Glutamatergic neuron (in vitro differentiated cells): ENCODE measurements at regions not wholly inside any gene's neighbourhood (a gene's known extent, or its start where the extent isn't known, plus 50 kb on each side); places are given as distances from the start of the nearest gene placed in this dataset.
A peak's percentile ranks its signal among the peaks of the same experiment; 100 is the strongest.
"Not testable (repeated sequence)": the region's sequence is repeated elsewhere in the genome, so short reads cannot be mapped to it uniquely, and the experiment has no call there.

ENCODE experiments used
- DNase-seq: peaks from one replicate; pipeline ENCODE4 v3.0.0; 2022
- H3K27ac Mint-ChIP-seq: one replicate; pipeline ENCODE4 v1.8.0; 2020; ENCODE audit warnings: mild to moderate bottlenecking, mixed read lengths, inconsistent platforms; ENCODE audit not compliant: unreplicated experiment
- H3K27me3 Mint-ChIP-seq: one replicate; pipeline ENCODE4 v1.8.0; 2020; ENCODE audit warnings: mild to moderate bottlenecking, moderate library complexity, mixed read lengths, inconsistent platforms; ENCODE audit not compliant: unreplicated experiment
- H3K36me3 Mint-ChIP-seq: one replicate; pipeline ENCODE4 v1.8.0; 2020; ENCODE audit warnings: mild to moderate bottlenecking, mixed read lengths, inconsistent platforms; ENCODE audit not compliant: unreplicated experiment
- H3K4me1 Mint-ChIP-seq: one replicate; pipeline ENCODE4 v1.8.0; 2020; ENCODE audit warnings: mild to moderate bottlenecking, low read depth, mixed read lengths, inconsistent platforms; ENCODE audit not compliant: unreplicated experiment
- H3K4me3 Mint-ChIP-seq: one replicate; pipeline ENCODE4 v1.8.0; 2020; ENCODE audit warnings: mild to moderate bottlenecking, mixed read lengths, inconsistent platforms; ENCODE audit not compliant: unreplicated experiment
- H3K9me3 Mint-ChIP-seq: one replicate; pipeline ENCODE4 v1.8.0; 2020; ENCODE audit warnings: mild to moderate bottlenecking, moderate library complexity, mixed read lengths, inconsistent platforms; ENCODE audit not compliant: unreplicated experiment
- CTCF ChIP-seq: fragments of 200-600 bp; sonication (generic); IDR thresholded peaks from one replicate; pipeline ENCODE4 v1.5.0; 2021; ENCODE audit not compliant: partially characterized antibody, unreplicated experiment

DNA sequence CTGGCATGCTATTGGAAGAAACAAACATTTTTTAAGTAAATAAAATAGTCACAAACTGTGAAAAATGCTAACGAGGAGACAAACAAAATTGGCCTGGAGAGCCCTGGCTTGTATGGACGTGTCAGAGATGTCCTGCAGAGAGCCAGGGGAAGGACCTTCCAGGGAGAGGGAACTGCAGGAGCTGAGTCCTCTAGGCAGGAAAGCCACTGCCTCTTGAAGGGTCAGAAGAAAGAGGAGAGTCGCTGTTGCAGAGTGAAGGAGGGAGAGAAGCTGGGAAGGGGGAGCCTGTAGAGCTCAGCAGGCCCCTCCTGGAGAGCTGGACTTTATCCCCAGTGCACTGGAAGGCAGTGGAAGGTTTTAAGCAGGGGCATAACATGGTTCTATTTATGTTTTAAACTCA lies 80.3 kb upstream of the PWP1 start:
- Mint-ChIP-seq H3K4me3 (no peak overlapping the region), H3K27ac (no peak overlapping the region), H3K4me1 (peaks cover 12% of the 10 kb centered on the region), H3K36me3 (no peaks in the 10 kb centered on the region), H3K27me3 (peaks cover 1% of the 10 kb centered on the region), H3K9me3 (no peaks in the 10 kb centered on the region)
- no peak for TF ChIP-seq CTCF
- no peak for DNase-seq

GRCh38 chr12:107607464-107608392 lies 77.9 kb upstream of the PWP1 start:
- H3K27me3 Mint-ChIP-seq, result peaks cover 1% of the 10 kb centered on the region
- TF ChIP-seq CTCF, result peak; percentile 97
- no peaks in the 10 kb centered on the region for H3K36me3 Mint-ChIP-seq
- H3K9me3 Mint-ChIP-seq, result no peaks in the 10 kb centered on the region
- DNase-seq, result peak; percentile 92
- H3K4me3 Mint-ChIP-seq, result no peak overlapping the region
- H3K27ac Mint-ChIP-seq, result no peak overlapping the region
- H3K4me1 Mint-ChIP-seq, result peaks cover 11% of the 10 kb centered on the region

- DNase-seq, H3K27me3 Mint-ChIP-seq, H3K27ac Mint-ChIP-seq, H3K4me1 Mint-ChIP-seq, H3K4me3 Mint-ChIP-seq, H3K36me3 Mint-ChIP-seq, H3K9me3 Mint-ChIP-seq: not testable (repeated sequence)
Measured at GRCh38 chr12:107608779-107609178, 76.8 kb upstream of the PWP1 start.

DNA sequence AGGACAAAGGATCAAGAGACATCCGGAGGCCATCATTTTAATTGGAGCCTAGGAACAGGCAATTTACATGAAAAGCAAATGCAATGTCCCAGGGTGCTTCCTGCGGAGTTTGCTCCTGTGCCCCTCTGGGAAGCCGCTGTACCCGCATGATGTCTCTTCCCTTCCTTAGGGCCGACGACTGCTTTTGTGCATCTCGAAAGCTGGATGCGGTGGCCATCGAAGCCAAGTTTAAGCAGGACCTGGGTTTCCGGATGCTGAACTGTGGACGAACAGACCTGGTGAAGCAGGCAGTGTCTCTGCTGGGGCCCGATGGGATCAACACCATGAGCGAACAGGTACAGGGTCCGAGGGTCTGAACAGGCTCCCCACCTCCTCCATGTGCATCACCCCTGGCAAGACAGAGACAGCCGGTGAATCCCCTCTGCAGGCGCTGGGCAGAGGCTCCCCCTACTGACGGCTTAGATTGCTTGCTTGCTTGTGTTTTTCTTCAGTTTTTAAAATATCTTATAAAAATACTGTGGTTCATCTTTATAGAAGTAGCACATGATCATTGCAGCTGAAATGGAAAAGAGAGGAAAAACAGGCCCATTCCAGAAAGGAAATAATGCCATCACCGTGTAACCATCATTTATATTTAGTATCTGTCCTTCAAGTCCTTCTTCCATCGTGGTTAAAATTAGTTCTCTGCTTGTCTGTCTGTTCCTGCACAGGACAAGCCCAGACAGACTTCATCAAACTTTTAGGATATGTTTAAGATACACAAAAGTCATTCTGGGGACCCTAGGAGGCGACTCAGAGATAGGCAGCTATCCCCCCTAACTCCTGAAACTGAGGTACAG lies 75.4 kb upstream of the PWP1 start:
- Mint-ChIP-seq H3K4me3 (peak overlapping the region; percentile 30), H3K27ac (no peak overlapping the region)
- peak; percentile 66 for TF ChIP-seq CTCF

DNA sequence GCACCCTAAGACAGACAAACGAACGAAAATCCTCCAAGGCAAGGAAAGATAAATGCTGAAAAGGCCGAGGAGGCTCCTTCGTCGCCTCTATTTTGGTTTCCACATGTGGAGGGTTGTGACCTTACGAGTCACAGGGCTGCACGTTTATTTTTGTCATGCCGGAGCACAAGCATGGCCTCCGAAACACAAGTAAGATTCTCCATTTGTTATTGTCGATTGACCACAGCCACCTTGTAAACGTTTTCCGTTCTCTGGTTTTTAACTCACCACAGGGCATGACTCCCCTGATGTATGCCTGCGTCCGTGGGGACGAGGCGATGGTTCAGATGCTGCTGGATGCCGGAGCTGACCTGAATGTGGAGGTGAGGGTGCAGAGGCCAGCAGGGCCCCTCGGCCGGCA lies 73.1 kb upstream of the PWP1 start:
- no peak for DNase-seq
- H3K4me1 Mint-ChIP-seq, result peaks cover 7% of the 10 kb centered on the region
- H3K9me3 Mint-ChIP-seq, result no peaks in the 10 kb centered on the region
- no peaks in the 10 kb centered on the region for H3K27me3 Mint-ChIP-seq
- H3K27ac Mint-ChIP-seq, result no peak overlapping the region
- no peak overlapping the region for H3K4me3 Mint-ChIP-seq
- TF ChIP-seq CTCF, result no peak
- no peaks in the 10 kb centered on the region for H3K36me3 Mint-ChIP-seq

More for the DNA sequence above, 75.4 kb upstream of the PWP1 start:
- Mint-ChIP-seq H3K9me3 (no peaks in the 10 kb centered on the region), H3K27me3 (peaks cover 1% of the 10 kb centered on the region), H3K4me1 (peaks cover 7% of the 10 kb centered on the region), H3K36me3 (no peaks in the 10 kb centered on the region)
- DNase-seq, result peak; percentile 74
